ENCODE measurements at regions not wholly inside any gene's neighbourhood (a gene's known extent, or its start where the extent isn't known, plus 50 kb on each side); places are given as distances from the start of the nearest gene placed in this dataset.

DNA sequence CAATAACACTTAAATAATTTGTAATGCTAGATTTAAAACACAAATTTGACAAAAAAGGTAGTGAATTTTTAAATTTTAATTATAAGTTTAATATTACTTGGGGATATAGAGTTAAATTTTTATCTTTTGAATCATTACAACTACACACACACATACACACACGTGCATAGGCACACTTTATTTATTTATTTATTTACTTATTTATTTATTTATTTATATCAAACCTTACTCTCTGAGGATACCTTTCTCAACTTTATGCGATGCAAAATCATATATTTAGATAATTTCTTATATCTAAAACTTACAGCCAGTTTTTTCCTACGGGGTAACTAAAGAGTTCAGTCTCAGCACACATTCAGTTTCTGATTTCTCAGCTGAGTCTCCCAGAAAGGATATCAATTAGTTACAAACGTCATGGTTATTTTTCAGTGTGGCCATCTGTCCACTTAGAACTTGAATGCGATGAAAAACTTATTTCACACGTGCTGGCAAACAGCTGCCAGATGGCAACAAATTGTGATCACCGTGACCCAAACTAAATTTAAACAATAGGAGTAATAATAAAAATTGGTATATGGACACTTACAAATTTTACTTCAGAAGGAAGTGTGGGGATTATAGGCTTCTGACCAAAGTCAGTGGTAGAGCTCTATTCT is 683.1 kb upstream of the PRR20A start:
- Histone ChIP-seq H2BK20ac (ENCODE audit: low read length) (no peak overlapping the region), H3K36me3 (ENCODE audit: control insufficient read depth in 2 of 4, insufficient read depth in 4 of 4, low read length in 3 of 4) (no peaks in the 10 kb centered on the region), H3K4me3 (ENCODE audit: extremely low read depth in 1 of 4, insufficient read depth in 2 of 4, low read depth in 3 of 4, low read length in 4 of 4) (no peak overlapping the region), H2AK5ac (ENCODE audit: low read depth, low read length) (no peak overlapping the region), H2BK120ac (replicated peaks; ENCODE audit: low read depth, low read length) (no peak overlapping the region), H2BK12ac (ENCODE audit: low read depth, low read length) (no peak overlapping the region), H3K14ac (ENCODE audit: insufficient read length) (no peak overlapping the region), H2BK15ac (ENCODE audit: low read length) (no peak overlapping the region), H3K23me2 (ENCODE audit: low read depth, low read length) (no peaks in the 10 kb centered on the region), H3K27ac (ENCODE audit: low read depth, low read length) (no peak overlapping the region), H2AFZ (ENCODE audit: low read length) (no peak overlapping the region), H3K27me3 (replicated peaks in 1 of 4; ENCODE audit: control insufficient read depth in 3 of 4, extremely low read depth in 1 of 4, insufficient read depth in 3 of 4, low read length in 3 of 4) (no peaks in the 10 kb centered on the region), H3K18ac (ENCODE audit: extremely low read depth, low read length) (no peak overlapping the region), H4K5ac (ENCODE audit: insufficient read length, low read depth, low read length) (no peak overlapping the region), H3K9me3 (ENCODE audit: insufficient read depth in 2 of 2, low read depth in 1 of 2, low read length in 1 of 2) (no peaks in the 10 kb centered on the region), H3K4me2 (ENCODE audit: insufficient read depth in 1 of 2, low read depth in 2 of 2, low read length in 2 of 2) (no peak overlapping the region), H3K23ac (ENCODE audit: insufficient read length) (no peak overlapping the region), H3K56ac (replicated peaks; ENCODE audit: insufficient read length, low read depth, low read length) (no peak overlapping the region), H4K91ac (replicated peaks; ENCODE audit: insufficient read length, low read length) (no peak overlapping the region), H4K20me1 (replicated peaks in 1 of 2; ENCODE audit: control insufficient read depth in 1 of 2, insufficient read depth in 2 of 2, low read length in 2 of 2) (no peaks in the 10 kb centered on the region), H3K79me1 (ENCODE audit: low read depth, low read length) (no peaks in the 10 kb centered on the region), H3K9ac (replicated peaks in 1 of 4; ENCODE audit: extremely low read depth in 1 of 4, low read depth in 3 of 4, low read length in 3 of 4) (no peak overlapping the region), H3K79me2 (ENCODE audit: control insufficient read depth in 1 of 2, insufficient read depth in 2 of 2, low read length in 2 of 2) (no peaks in the 10 kb centered on the region), H3K4ac (replicated peaks; ENCODE audit: insufficient read length, low read depth, low read length) (no peak overlapping the region), H4K8ac (ENCODE audit: extremely low read depth, insufficient read depth, low read length) (no peak overlapping the region), H3K4me1 (replicated peaks in 1 of 4; ENCODE audit: control insufficient read depth in 3 of 4, insufficient read depth in 4 of 4, low read length in 3 of 4) (no peaks in the 10 kb centered on the region), H2BK5ac (ENCODE audit: low read depth, low read length) (no peak overlapping the region)
- TF ChIP-seq NANOG (IDR thresholded peaks at IDR 0.05; ENCODE audit: insufficient read depth, low read depth, low read length, poor library complexity, severe bottlenecking) (no peak), ZNF274 (IDR thresholded peaks at IDR 0.05; ENCODE audit: borderline replicate concordance, extremely low read depth, low read length) (no peak), HDAC2 (IDR thresholded peaks at IDR 0.05; ENCODE audit: borderline replicate concordance in 1 of 2, low read depth in 2 of 2, low read length in 2 of 2) (no peak), CREB1 (IDR thresholded peaks at IDR 0.05) (no peak), EZH2 (IDR thresholded peaks at IDR 0.05; ENCODE audit: low read depth, low read length, severe bottlenecking) (no peak), KDM4A (IDR thresholded peaks at IDR 0.05; ENCODE audit: low read depth, low read length, severe bottlenecking) (no peak), RFX5 (IDR thresholded peaks at IDR 0.05; ENCODE audit: borderline replicate concordance, low read depth, low read length) (no peak), EGR1 (IDR thresholded peaks at IDR 0.05; ENCODE audit: borderline replicate concordance, low read depth, low read length) (no peak)
- WGBS, 2 experiments (ENCODE audit: extremely low coverage in 1 of 2, insufficient coverage in 1 of 2, insufficient read length in 1 of 2, insufficient replicate concordance in 2 of 2, low coverage in 1 of 2, low lambda C conversion rate in 2 of 2, missing lambda C conversion rate in 1 of 2) = 94% methylated on average over 7 of the region's 7 CpGs; no CpG with 5 or more reads in 1 of the 2 experiments
- FAIRE-seq (no peak), DNase-seq (ENCODE audit: low read depth in 1 of 2, low spot score in 2 of 2) (no peak)
- CTCF ChIA-PET (ENCODE audit: partially characterized antibody) = no interaction called here
- POLR2A ChIA-PET (ENCODE audit: partially characterized antibody) = no interaction called here

Measured in H1 (cell line).